ENCODE measurements at regions not wholly inside any gene's neighbourhood (a gene's known extent, or its start where the extent isn't known, plus 50 kb on each side); places are given as distances from the start of the nearest gene placed in this dataset.

DNA sequence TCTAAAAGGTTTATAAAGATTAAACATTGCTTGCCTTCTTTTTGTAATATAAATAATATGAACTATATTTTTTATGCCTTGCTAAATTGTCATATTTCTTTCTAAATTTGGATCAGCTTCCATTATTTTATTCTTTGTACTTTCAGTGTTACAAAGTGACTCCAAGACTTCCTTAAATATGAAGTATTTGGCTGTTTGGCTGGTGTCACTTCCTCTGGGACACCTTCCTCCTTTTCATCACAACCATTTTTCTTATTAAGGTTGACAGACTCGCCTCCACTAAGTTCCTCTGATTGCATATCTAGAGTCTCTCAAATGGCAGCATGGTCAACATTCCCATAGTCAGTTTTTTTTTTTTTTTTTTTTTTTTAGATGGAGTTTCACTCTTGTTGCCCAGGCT lies 73.8 kb upstream of the SLC1A1 start:
- H3K27ac ChIP-seq = no peak overlapping the region
- no peaks in the 10 kb centered on the region for H3K9me3 ChIP-seq (ENCODE audit: severe bottlenecking)
- no peak for DNase-seq
- no peak overlapping the region for H3K4me3 ChIP-seq (ENCODE audit: low read depth, low read length)
- no peaks in the 10 kb centered on the region for H3K36me3 ChIP-seq
- no peaks in the 10 kb centered on the region for H3K27me3 ChIP-seq (ENCODE audit: insufficient read depth, low read depth, severe bottlenecking)
- TF ChIP-seq, protein P1, sequence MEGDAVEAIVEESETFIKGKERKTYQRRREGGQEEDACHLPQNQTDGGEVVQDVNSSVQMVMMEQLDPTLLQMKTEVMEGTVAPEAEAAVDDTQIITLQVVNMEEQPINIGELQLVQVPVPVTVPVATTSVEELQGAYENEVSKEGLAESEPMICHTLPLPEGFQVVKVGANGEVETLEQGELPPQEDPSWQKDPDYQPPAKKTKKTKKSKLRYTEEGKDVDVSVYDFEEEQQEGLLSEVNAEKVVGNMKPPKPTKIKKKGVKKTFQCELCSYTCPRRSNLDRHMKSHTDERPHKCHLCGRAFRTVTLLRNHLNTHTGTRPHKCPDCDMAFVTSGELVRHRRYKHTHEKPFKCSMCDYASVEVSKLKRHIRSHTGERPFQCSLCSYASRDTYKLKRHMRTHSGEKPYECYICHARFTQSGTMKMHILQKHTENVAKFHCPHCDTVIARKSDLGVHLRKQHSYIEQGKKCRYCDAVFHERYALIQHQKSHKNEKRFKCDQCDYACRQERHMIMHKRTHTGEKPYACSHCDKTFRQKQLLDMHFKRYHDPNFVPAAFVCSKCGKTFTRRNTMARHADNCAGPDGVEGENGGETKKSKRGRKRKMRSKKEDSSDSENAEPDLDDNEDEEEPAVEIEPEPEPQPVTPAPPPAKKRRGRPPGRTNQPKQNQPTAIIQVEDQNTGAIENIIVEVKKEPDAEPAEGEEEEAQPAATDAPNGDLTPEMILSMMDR (IDR thresholded peaks at IDR 0.05; ENCODE audit: low read depth, low read length) = no peak

DNA sequence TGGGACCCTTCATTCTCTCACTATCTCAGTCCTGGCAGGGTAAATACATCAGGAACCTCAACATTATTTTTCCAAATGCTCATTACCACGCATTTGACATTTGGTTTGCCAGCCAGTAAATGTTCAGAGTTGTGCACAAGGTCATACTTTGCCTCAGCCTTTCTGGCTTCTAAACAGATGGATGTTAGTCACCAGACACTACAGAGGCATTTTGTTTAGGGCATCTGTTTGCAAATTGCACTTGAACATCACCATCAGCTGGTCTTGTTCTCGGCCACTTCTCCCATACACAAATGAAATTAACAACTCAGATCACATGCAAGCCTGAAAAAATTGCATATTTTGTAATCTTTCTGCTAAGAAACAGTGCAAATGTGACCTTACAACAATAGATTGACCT lies 75.0 kb upstream of the SLC1A1 start:
- DNase-seq = no peak
- Histone ChIP-seq H3K27me3 (ENCODE audit: insufficient read depth, low read depth, severe bottlenecking) (no peaks in the 10 kb centered on the region), H3K36me3 (no peaks in the 10 kb centered on the region), H3K9me3 (ENCODE audit: severe bottlenecking) (no peaks in the 10 kb centered on the region), H3K27ac (no peak overlapping the region), H3K4me3 (ENCODE audit: low read depth, low read length) (no peak overlapping the region)
- TF ChIP-seq, protein P1 (IDR thresholded peaks at IDR 0.05; ENCODE audit: low read depth, low read length) = no peak

DNA sequence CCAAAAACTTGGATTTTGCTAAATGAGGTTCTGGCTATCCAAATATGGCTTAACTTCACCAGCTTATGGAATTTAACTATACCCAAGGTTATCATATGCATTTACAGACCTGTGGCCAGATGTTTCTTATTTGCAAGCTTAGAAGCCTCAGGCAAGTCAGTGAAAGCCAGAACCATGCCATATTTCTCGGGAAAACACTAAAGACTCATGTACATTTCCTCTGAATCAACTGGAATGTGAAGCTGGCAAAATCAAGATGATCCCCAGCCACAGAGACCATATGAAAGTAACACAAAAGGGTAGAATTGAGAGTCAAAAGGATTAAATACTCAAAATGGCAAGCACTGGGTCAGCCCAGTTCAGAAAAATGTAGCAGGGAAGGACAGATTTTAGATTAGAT lies 76.4 kb upstream of the SLC1A1 start:
- no peaks in the 10 kb centered on the region for H3K27me3 ChIP-seq (ENCODE audit: insufficient read depth, low read depth, severe bottlenecking)
- no peak for DNase-seq
- TF ChIP-seq, protein P1 (IDR thresholded peaks at IDR 0.05; ENCODE audit: low read depth, low read length) = no peak
- H3K9me3 ChIP-seq (ENCODE audit: severe bottlenecking) = no peaks in the 10 kb centered on the region
- H3K4me3 ChIP-seq (ENCODE audit: low read depth, low read length) = no peak overlapping the region
- no peak overlapping the region for H3K27ac ChIP-seq
- no peaks in the 10 kb centered on the region for H3K36me3 ChIP-seq

DNA sequence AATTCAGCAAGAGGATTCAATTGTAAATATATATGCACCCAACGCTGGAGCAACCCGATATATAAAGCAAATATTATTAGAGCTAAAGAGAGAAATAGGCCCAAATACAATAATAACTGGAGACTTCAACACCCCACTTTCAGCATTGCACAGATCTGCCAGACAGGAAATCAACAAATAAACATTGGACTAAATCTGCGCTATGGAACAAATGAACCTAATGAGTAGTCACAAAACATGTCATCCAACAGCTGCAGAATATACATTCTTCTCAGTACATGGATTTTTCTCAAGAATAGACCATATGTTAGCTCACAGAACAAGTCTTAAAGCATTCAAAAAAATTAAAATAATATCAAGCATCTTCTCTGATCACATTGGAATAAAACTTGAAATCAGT lies 86.1 kb upstream of the SLC1A1 start:
- no peaks in the 10 kb centered on the region for H3K27me3 ChIP-seq (ENCODE audit: insufficient read depth, low read depth, severe bottlenecking)

DNA sequence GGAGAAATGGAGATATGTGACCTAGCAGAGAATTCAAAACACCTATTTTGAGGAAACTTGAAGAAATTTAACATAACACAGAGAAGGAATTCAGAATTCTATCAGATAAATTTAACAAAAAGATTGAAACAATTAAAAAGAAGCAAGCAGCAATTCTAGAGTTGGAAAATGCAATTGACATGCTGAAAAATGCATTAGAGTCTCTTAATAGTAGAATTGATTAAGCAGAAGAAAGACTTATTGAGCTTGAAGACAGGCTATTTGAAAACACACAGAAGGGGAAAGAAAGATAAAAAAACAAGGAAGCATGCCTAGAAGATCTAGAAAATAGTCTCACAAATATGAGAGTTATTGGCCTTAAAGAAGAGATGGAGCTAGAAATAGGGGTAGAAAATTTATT lies 87.8 kb upstream of the SLC1A1 start:
- Histone ChIP-seq H3K9me3 (ENCODE audit: severe bottlenecking) (peaks cover 9% of the 10 kb centered on the region), H3K27me3 (ENCODE audit: insufficient read depth, low read depth, severe bottlenecking) (no peaks in the 10 kb centered on the region), H3K4me3 (ENCODE audit: low read depth, low read length) (no peak overlapping the region), H3K36me3 (no peaks in the 10 kb centered on the region), H3K27ac (no peak overlapping the region)
- no peak for DNase-seq
- TF ChIP-seq, protein P1 (IDR thresholded peaks at IDR 0.05; ENCODE audit: low read depth, low read length) = no peak

More for the DNA sequence above, 86.1 kb upstream of the SLC1A1 start:
- Histone ChIP-seq H3K4me3 (ENCODE audit: low read depth, low read length) (no peak overlapping the region), H3K27ac (no peak overlapping the region), H3K36me3 (no peaks in the 10 kb centered on the region), H3K9me3 (ENCODE audit: severe bottlenecking) (peaks cover 9% of the 10 kb centered on the region)
- TF ChIP-seq, protein P1 (IDR thresholded peaks at IDR 0.05; ENCODE audit: low read depth, low read length) = no peak
- no peak for DNase-seq

DNA sequence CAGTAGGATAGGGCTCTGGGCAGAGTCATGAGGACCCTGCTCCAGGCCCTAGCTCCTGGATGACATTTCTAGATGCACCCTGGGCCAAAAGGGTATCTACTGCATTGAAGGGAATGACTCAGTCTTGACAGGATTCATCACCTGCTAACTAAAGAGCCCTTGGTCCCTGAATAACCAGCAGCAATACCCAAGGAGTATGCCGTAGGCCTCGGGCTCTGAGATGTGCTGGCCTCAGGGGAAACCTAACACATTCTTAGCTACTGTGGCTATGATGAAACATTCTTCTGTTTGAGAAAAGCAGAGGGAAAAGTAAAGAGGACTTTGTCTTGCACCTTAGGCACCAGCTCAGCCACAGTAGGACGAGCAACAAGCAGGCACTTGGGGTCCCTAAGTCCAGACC lies 89.5 kb upstream of the SLC1A1 start:
- Histone ChIP-seq H3K27ac (no peak overlapping the region), H3K4me3 (ENCODE audit: low read depth, low read length) (no peak overlapping the region), H3K9me3 (ENCODE audit: severe bottlenecking) (peaks cover 9% of the 10 kb centered on the region), H3K27me3 (ENCODE audit: insufficient read depth, low read depth, severe bottlenecking) (no peaks in the 10 kb centered on the region), H3K36me3 (no peaks in the 10 kb centered on the region)
- DNase-seq = no peak
- TF ChIP-seq, protein P1 (IDR thresholded peaks at IDR 0.05; ENCODE audit: low read depth, low read length) = no peak

Measured in WERI-Rb-1 (cell line).